Epithelial cell of esophagus (primary cell): ENCODE measurements at regions not wholly inside any gene's neighbourhood (a gene's known extent, or its start where the extent isn't known, plus 50 kb on each side); places are given as distances from the start of the nearest gene placed in this dataset.

Experiments used
- DNase-seq: peaks from one replicate; pipeline ENCODE4 v3.0.0; 2010; ENCODE audit warnings: low read depth
- H3K4me3 ChIP-seq: 2 replicates; pipeline ENCODE4 v1.5.1; 2011; ENCODE audit warnings: mild to moderate bottlenecking, low read length, control low read depth
- CTCF ChIP-seq: IDR thresholded peaks from 2 replicates; pipeline ENCODE4 v1.5.1; 2011; ENCODE audit warnings: low read depth, mild to moderate bottlenecking, low read length, control low read depth, inconsistent platforms; ENCODE audit not compliant: insufficient read depth; ENCODE audit errors: missing control alignments

DNA sequence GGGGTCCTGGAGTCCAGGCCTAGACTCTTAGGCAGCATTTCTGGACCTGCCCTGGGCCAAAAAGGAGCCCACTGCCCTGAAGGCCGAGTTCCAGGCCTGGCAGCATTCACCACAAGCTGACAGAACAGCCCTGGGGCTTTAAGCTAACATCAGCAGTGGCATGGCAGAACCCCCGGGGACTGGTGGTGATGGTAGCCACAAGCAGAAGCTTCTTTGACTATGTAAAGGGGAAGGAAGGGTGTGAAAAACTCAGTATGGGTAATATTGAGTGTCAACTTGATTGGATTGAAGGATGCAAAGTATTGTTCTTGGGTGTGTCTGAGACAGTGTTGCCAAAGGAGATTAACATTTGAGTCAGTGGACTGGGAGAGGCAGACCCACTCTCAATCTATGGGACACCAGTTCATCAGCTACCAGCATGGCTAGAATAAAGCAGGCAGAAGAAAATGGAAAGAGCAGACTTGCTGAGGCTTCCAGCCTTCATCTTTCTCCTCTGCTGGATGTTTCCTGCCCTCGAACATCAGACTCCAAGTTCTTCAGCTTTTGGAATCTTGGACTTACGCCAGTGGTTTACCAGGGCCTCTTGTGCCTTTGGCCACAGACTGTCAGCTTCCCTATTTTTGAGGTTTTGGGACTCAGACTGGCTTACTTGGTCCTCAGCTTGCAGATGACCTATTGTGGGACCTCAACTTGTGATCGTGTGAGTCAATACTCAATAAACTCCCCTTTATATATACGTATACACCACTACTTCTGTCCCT, 661.0 kb upstream of the C9orf72 start:
- TF ChIP-seq CTCF = no peak
- H3K4me3 ChIP-seq = no peak overlapping the region
- no peak for DNase-seq

GRCh38 chr9:28234894-28235277, 661.6 kb upstream of the C9orf72 start:
- no peak overlapping the region for H3K4me3 ChIP-seq
- DNase-seq = peak; percentile 95
- no peak for TF ChIP-seq CTCF

GRCh38 chr9:28249424-28249823, 676.1 kb upstream of the C9orf72 start:
- no peak overlapping the region for H3K4me3 ChIP-seq
- no peak for DNase-seq
- no peak for TF ChIP-seq CTCF

DNA sequence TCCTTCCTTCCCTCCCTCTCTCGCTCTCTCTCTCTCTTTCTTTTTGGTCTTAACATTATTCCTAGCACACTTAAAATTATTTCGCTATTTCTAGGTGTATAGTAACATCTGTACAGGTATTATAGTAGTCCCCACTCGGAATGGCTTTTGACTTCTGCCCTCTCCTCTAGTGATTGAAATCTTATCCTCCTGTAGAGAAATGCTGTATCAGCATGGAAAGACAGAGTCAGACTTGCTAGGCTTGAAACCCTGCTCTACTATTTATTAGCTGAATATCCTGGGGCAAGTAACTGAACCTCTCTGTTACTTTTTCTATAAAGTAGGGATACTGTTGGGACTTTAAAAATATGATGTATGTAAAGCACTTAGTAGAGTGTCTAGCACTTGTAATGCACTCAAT, 681.9 kb upstream of the C9orf72 start:
- no peak for TF ChIP-seq CTCF

DNA sequence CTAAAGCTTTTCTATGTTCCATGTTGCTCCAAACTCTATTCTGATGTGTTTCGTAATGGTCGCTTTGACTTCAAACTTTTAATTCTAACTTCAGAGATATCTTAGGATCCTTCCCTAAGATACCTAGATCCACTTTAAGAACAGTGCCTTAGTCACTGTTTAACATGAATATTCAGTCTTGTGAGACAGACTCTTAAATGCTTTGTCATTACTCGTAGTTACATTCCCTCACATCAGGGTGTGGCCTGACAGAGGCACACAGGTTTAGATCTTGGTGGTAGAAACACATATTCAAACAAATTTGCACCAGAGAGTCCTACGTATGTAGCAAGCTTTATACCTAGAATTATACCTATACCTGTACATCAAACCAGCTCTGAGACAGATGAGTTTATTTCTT, 687.0 kb upstream of the C9orf72 start:
- TF ChIP-seq CTCF = no peak
- DNase-seq = peak; percentile 58
- H3K4me3 ChIP-seq = no peak overlapping the region

More for the DNA sequence above, 681.9 kb upstream of the C9orf72 start:
- DNase-seq = no peak
- H3K4me3 ChIP-seq = no peak overlapping the region

- DNase-seq = peak; percentile 90
- TF ChIP-seq CTCF = no peak
- H3K4me3 ChIP-seq = no peak overlapping the region
Observed at GRCh38 chr9:28264368-28264767, 691.1 kb upstream of the C9orf72 start.

DNA sequence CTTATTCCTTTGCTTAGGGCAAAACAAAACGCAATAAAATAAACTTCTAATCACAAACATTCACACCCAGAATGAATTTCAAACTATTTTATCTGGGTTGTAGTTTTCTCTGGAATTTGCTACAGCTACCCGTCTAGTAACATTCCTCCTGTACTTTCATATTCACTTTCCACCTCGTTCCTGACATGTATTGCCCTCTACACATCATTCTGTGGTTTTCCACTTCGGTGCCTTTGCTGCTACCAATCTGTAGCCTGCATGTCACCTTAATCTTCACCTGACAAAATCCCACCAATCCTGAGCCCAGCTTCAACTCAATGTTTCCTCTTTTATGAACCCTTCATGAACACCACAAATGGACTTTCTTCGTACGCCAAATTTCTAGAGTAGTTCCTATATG, 694.1 kb upstream of the C9orf72 start:
- TF ChIP-seq CTCF = no peak
- H3K4me3 ChIP-seq = no peak overlapping the region
- no peak for DNase-seq
